ENCODE measurements at regions not wholly inside any gene's neighbourhood (a gene's known extent, or its start where the extent isn't known, plus 50 kb on each side); places are given as distances from the start of the nearest gene placed in this dataset.

GRCh38 chr5:28324174-28324573 is 1285.8 kb upstream of the CDH9 start:
- TF ChIP-seq CTCF (IDR thresholded peaks at IDR 0.05; ENCODE audit: low read depth, low read length), result no peak
- no peak for TF ChIP-seq POLR2A (IDR thresholded peaks at IDR 0.05; ENCODE audit: extremely low read depth, insufficient read length)
